ENCODE measurements at regions not wholly inside any gene's neighbourhood (a gene's known extent, or its start where the extent isn't known, plus 50 kb on each side); places are given as distances from the start of the nearest gene placed in this dataset.

DNA sequence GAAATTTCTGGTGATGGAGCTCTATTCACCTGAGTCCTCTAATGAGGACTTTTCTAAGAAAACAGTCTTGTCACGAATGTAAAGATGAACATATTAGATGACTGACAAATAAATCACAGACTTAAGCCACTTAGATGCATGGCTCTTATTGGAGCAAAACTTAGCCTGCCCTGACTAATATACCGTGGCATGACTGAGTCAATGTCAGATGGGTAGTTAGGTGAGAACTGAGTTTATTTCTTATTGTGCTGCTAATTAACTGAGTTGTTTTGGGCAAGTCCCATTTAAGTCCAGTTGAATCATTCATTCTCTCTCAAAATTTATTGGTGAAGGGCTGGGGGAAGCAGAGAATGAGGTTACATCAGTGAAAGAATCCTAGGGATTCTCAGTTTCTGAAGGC lies 459.8 kb downstream of the MCTP2 start:
- no peak for DNase-seq

DNA sequence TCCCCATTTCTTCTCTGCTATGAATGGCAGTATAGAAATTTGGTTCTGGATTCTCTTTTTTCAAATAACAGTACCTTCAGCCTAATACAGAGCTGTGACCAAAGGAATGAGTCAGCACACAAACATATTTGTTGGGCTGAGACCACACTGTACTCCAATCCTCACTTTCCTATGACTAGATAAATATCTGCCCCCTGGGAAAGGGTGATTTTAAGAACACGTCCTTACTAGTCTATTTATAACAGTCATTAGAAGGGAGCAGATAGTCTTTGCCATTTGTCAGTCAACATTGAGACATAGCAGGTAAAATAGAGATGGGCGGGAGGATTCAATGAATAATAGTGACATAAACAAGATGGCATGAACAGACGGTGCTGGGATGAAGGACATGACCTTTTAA lies 461.3 kb downstream of the MCTP2 start:
- DNase-seq = no peak

DNA sequence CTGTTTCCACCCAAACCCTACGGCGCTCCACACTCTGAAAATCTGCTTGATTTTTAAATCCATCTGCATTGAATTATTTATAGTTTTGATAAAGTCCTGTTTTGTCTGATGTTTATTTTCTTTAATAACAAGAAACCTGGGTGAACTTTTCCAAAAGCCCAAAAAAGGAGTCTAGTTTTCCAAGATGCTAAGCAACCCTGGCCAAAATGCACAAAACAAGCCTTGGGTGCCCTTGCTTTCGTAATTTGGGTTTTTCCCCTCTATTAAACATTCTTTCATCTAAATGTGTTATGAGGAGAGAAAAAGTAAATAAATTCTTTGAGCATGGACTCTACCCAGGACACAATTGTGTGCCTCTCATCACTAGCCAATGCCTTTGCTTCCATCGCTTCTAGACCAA lies 468.9 kb downstream of the MCTP2 start:
- DNase-seq = no peak

DNA sequence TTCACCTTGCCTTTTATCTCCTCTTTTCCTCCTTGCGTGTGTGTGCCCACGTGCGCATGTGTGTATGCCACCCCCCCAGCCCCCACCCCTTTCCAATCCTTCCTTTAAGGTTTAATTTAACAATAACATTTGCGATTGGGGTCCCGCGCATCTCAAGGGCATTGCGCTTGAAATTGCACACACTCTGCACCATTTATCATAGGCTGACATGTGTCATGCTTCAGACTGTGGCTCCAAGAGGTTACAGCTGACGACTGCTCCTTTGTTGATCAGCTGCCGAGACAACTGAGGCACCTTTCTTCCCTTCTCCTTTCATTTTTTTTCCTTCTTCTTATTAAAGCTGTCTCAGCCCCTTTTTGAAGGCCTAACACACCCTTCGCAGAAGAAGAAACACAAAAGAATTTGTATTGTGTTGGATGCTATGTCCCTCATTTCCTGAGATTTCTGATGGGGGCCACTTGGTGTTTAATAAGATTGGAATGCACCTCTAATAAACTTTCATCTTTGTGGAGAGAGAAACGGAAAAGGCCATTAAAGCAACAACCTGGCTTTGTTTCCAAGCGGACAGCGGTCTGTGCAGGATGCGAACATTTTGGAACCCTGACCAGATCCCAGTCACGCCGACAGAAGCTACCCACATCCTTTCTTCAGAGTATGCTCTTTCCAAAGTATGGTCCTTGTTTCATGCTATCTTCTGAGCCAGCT lies 470.1 kb downstream of the MCTP2 start:
- DNase-seq = no peak

DNA sequence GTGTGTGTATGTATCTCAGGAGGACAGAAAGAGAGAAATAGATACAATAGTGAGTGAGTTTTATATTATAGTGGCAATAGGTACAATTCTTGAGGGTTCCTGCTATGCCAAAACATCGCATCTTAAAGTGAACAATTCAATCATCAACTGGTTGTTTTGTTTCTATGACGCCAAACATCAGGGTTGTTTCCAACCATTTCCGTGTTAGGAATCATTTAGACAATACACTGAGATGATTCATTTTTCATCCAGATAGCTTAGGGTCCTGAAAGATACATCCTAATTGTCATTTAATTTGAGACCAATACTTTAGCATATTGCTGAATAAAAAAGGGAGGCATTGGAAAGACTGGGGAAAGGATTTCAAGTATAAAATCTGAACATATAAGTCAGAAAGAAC lies 472.2 kb downstream of the MCTP2 start:
- DNase-seq = no peak

DNA sequence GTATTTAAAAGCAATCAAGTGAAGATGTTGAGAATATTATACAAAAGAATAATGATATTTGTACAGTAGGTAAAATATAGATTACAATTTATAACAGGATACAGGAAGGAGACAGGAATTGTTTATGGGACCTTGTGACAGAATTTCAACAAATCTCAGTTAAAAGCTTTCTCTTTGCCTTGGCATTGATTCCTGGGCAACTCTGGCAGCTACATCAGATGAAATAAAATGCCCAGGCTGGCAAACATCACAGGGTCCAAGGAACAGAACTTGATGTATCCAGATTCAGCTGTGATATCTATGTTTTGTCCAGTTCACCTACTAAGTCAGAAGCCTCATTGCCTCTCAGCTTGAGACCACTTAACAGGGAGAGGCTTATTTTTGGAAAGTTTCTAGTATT lies 473.1 kb downstream of the MCTP2 start:
- DNase-seq = no peak

DNA sequence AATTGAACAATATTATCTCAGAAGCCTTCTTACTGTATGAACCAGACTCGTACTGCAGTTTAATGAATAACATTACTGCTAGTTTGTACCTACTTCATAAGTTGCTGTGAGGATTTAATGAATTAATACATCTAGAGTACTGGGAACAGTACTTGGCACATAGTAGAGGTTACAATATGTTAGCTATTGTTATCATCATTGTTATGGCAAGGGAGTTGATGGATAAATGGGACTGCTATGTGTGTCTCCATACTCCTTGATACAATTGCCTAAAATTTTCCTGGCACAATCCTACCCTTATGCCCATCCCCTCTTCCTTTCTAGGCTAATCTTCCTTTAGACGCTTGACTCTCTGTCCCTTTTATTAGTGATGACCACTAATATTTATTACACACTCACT lies 473.6 kb downstream of the MCTP2 start:
- no peak for DNase-seq

DNA sequence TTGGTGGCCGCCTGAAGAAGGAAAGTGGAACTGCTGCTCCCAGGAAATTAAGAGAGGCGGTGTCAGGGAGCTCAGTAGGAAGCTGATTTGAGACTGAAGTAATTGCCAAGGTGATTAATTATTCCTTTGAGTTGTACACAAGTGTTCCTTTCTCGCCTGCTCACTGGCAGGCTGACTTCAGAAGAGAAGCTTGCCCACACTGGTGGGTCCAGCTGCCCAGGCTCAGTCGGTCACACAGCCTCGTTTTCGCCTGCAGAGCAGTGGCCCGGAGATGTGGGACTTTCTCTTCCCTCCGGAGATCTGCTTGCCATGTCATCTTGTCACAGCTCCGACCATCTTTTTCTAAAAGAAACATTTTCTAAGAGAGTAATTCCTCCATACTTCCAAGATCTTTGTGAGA lies 478.0 kb downstream of the MCTP2 start:
- no peak for DNase-seq

DNA sequence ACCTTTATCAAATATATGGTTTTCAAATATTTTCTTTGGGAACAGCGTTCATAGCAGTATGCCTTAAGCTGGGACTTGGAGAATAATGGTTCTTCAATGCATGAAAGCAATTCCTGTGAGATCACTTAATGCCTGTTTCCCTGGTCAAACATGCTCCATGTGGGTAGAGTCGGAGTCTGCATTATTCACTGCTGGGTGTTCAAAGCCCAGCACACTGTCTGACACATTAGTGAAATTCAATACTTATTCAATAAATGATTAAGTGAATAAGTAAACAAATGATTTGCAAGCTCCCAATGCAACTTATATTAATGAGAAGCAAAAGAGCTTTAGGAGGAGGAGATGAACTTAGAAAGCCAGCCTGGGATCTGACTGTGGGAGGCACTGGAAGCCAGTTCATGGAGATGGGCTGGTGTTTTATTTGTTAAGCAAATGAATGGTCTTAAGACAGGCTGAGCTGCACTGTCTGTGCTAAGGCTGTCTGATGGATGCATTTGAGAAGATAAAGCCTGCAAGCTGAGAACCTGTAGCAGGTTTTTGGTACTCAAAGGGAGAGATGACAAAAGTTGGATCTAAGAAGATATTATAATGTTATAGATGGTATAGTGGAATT lies 490.8 kb downstream of the MCTP2 start:
- DNase-seq = no peak

DNA sequence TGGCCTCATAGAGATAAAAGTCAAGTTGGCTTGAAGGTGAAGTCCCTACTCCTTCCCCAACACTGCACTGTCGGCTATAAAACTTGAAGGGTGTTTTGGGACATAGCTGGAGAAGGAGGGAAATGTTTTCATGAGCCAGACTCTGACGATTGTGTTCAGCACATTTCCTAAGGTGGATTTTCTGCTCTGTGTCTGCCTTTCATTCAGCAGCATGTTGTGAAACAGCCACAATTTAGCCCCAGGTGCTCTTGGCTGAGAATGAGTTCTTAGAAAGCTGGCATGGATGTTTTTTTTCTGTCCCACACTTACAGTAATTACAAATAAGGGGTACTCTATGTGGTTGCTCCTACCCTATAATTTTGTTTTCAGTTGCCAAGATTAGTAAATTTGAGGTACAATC lies 492.4 kb downstream of the MCTP2 start:
- DNase-seq = no peak

DNA sequence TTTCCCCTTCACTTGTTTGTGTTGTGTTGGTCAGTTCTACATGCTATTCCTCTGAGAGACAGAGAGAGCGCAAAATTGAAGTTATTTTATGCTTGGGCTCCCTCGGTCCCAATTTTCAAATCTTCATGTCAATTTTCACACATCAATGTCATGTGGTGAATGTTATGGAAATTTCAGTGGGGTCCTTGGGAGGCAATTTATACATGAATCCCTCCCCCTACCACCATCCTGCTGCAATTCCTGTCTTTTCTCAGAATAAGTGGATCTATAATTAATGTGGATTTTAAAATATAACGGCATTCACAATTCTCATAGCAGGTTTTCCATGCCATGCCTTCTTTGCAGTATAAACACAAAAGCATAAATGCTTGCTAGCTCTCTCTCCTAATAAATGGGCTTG lies 499.9 kb downstream of the MCTP2 start:
- no peak for DNase-seq

DNA sequence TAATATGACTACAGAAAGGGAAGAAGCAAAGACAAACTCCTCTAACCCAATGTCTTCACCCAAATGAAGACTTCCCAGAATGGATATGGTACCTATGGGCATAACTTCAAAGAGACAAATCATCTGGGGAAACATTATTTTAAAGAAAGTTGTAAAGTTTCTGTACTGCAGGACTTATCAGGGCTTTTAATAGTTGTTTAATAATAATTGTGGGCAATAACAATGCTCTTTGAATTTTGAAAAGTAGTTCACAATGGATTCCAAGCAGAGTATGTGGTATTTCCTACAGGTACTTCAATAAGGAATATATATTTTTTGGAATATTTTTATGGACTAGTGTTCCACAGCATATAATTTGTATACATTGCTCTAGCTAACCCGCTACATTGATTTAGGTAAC lies 503.1 kb downstream of the MCTP2 start:
- DNase-seq = no peak

DNA sequence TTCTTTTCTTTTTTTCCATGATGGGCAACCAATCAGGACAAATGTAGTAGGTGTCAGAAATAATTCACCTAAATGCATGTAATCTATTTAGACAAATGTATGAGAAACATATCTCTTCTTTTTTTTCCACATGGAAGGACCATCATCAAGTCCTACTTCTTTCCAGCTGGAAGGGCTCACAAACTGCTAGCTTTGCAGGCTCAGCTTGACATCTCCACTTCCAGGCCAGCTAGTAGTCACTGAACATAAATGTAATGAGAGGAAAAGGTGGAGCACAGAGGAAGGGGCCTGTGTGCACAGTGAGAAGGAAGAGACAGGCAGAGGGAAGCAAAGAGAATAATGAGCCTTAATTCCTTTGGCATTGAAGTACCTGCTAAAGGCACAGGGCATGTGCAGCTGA lies 504.9 kb downstream of the MCTP2 start:
- DNase-seq = no peak

DNA sequence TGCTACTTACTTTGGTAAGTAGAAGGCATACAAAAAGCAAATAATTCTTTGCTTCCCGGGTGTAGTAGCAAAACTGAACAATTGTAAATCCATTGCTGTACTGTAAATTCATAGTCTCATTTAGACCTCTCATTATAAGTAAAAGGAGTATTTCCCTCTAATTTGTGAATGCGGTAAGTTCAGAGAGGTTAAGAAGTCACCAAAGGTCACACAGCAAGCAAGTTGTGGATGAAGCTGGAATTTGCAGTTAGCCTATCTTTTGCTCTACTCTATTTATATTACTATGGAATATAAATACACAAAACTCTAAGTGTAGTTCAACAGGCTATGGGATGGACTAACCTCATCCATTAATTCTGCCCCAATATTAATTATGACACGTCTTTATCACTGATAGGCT lies 508.3 kb downstream of the MCTP2 start:
- no peak for DNase-seq

DNA sequence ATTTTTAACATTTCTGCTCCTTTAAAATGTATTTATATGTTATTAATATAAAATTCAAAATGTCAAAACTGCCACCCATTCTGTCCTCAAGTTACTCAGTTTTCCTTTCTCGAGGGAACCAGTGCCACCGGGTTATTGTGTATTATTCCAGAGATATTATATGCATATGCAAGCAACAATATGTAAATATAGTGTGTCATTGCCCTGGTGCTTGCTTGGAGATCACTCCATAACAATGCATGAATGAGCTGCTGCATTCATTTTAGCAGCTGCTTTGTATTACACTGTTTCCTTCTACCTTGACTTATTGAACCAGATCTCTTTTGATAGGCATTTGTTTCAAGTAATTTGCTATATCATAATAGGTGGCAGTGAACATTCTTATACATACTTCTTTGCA lies 509.1 kb downstream of the MCTP2 start:
- DNase-seq = no peak

DNA sequence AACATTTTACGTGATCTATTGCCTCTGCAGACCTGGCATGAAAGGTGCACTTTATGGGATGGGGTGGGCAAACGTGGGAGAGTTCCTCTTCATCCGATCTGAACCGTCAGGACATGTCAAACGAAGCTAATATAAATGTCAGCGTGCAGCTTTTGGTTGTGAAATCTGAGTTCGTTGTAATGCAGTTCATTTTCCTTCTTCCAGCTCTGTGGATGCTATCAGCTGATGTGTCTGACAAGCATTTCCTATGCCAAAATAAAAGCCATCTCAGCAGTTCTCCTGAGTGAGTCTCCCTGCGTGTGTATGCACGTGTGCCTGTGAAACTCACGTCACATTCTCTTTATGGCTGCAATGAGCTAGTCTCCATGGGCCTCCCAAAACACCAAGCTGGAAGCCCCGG lies 512.3 kb downstream of the MCTP2 start:
- no peak for DNase-seq

DNA sequence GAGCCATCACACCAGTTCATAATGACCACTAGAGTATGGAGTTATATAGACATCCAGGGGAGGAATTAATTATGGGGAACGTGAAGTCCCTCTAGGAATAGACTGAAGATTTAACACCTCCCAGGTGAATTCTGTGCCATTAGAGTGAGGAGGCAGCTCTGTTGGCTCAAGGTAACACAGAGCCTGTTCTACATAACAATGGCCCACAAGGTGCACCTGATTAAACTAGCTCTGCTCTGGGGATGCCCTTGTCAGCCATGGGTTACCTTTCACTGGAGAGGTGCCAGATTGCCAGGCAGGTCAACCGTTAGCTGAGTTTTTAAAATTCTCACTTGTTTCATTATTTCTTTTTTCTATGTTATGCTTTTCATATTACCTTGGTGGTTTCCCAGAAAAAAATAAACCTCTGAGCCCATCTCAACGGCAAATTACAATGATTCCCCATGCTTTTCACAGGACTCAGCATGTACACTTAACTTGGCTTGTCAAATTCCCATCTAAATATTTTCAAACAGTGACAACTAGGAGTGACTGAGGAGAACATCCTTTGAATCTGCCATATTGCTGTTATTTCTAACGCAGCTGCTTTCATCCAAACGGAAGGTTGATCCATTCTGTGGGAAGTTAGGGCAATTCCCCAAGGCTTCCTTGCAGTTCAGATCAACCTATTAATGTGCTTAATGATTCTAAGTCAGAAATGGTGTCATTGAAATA lies 512.9 kb downstream of the MCTP2 start:
- no peak for DNase-seq

DNA sequence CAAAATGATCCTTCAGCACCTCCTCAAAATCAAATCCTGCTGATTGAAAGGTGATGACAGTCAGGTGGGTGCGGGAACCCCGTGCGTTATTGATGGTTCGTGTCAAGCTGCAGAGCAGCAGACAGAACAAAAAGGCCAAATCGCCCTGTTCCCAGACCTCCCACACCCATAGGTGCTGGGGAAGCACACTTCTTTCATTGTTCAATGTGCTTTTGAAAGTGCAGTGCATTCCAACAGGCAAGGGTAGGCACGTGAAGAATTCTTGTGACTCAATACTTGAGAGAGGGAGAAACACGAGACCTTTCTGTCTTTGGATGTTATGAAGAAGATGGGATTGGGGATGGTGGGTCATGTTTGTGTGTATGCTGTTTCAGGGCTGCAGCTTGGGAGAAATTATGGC lies 514.0 kb downstream of the MCTP2 start:
- DNase-seq = no peak

DNA sequence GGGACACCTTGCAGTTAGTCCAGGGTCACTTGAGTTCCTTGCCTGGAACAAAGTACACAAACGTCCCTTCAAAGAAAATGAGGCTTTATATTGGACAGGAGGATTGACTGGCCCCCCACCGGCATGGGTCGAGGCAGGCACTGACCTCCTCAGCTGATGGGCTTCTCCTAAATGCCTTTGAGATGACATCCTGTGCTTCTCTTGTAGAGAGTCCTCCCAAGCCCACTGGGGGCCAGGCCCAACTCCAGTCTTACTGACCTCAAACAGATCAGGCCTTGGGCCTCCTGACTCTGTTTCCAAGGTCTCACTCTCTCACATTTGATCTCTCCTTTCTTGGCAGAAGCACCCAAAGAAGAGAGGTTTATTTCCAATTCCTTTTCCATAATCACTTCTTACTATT lies 516.1 kb downstream of the MCTP2 start:
- DNase-seq = no peak

DNA sequence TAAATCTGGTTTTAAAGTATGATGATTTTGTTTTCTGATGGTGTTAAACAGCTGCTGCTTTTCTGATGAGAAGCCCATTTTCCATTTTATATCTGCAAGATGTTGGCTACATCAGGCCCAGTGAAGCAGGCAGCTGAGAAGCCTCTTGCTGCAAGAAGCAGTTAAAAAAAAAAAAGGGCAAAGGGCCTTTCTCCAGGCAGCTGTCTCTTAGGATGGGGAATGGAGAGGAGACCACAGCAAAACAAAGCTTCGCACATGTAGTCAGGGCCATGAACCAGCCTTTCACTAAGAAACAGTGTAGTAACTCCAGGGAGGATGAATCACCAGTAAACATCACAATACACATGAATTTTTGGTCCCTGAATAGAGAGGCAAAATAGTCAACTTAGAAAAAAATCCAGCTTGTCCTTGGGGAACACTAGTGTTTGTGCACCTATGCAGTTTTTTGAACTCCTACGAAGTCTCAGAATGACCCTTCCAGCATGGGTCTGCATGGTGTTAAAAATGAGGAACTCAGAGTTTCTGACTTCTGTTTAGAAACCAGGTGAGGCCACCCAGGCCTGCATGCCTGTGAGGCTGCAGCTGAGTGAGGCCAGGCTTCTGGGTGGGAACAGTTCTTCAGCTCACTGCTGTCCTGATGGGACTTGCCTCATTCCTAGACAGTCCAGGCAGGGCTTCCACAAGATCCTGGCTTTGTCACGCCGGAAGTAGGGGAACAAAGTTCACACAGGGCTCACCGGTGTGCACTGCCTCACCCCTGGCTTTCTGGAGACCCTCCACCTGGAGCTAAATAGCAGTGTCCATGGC lies 518.7 kb downstream of the MCTP2 start:
- DNase-seq = no peak

DNA sequence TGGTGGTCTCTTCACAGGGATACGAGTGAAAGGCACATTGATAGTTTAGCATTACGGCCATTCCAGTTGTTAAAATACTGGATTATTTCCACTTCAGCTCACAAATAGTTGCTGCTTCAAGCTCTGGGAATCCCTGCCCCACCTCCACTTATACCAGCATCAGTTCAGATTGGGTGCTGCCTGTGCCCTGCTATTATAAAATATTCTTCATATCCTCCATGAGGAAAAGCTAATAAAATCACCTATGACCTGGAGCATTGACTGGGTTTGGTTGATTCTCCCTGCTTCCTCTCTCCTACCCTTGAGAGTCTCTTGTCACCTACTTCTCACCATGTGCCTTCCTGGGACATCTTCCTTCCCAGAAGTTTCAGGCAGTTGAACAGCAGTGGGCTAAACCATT lies 529.0 kb downstream of the MCTP2 start:
- no peak for DNase-seq

DNA sequence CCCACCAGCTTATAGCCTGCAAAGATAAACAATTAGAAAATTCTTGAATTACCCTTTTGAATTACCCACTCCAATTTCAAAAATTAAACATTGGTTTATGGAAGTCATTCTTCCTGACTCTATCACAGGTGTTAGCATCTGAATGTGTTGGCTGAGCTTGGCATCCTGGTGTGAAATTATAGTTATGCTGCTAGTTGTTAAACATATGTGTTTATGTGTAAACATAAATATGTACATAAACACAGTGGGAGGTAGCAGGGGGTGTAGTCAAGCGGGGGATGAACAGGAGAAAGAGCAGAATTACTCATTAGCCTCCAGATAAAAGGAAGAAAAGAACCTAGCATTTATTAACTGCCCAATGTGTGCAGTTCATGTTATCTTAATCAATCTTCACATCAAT lies 530.2 kb downstream of the MCTP2 start:
- DNase-seq = no peak

DNA sequence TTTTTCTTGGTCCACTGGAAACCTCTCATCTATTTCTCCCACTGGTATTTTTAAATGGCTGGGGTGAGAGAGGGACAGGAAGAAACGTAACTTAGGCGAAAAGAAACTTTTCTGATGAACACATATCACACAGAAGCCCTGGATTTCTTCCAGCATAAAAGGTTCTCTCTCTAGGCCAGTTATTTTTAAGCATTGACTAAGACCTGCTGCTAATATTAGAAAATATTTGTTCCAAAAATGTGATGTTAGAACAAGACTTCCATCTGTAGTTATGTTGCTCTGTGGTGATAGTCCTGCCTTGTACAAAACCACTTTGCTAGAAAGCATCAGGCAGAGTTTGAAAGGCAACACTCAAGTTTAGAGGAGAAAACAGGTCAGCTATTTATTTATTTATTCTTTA lies 537.7 kb downstream of the MCTP2 start:
- no peak for DNase-seq

DNA sequence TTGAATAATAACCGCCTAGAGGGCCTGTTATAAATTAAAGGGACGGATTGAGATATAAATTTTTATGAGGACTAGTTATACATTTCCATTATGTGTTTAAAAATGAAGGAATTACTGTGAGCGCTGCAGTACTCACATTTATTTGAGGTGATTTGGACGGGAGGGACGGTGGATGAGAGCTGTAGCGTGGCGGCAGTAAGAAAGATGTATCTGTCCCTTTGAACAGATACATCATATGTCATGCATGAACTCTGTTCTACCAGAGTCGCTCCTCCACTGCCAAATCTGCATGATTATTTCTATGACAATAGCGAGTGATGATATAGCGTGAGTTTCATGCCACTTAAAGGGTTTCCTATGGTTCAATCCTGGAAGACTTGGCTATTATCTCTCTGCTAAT lies 538.8 kb downstream of the MCTP2 start:
- no peak for DNase-seq

Data from amniotic stem cell (primary cell).